Sigmoid colon (tissue), 4 donors: ENCODE measurements at regions not wholly inside any gene's neighbourhood (a gene's known extent, or its start where the extent isn't known, plus 50 kb on each side); places are given as distances from the start of the nearest gene placed in this dataset.
"Not testable (repeated sequence)": the region's sequence is repeated elsewhere in the genome, so short reads cannot be mapped to it uniquely, and the experiment has no call there.

ENCODE experiments used
- POLR2A ChIP-seq, 2 donors: fragments of 450-650 bp; IDR thresholded peaks; one replicate each; pipeline ENCODE4 v1.6.1; 2016; ENCODE audit warnings: antibody characterized with exemption in 2 of 2, mild to moderate bottlenecking in 2 of 2, moderate library complexity in 2 of 2
- POLR2AphosphoS5 ChIP-seq, 4 donors: sonication (generic); formaldehyde crosslinking; IDR thresholded peaks; one replicate each; pipeline ENCODE4 v1.6.1; 2017; ENCODE audit warnings: antibody characterized with exemption in 4 of 4
- TF ChIP-seq, protein P1 (sequence below), 4 experiments: fragments of 450-650 bp in 3 of 4; fragments of 200-600 bp in 1 of 4; IDR thresholded peaks; one replicate each; pipeline ENCODE4 v1.5.1; 2016 to 2019; ENCODE audit warnings: antibody characterized with exemption in 4 of 4, mild to moderate bottlenecking in 3 of 4, moderate library complexity in 2 of 4

DNA sequence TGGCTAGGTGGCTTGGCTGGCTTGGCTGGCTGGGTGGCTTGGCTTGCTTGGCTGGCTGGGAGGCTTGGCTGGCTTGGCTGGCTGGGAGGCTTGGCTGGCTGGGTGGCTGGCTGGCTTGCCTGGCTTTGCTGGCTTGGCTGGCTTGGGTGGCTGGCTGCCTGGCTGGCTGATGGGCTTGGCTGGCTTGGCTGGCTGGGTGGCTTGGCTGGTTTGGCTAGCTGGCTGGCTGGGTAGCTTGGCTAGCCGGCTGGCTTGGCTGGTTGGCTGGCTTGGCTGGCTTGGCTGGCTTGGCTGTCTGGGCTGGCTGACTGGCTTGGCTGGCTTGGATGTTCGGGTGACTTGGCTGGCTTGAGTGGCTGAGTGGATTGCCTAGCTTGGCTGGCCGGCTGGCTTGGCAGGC lies 2829.1 kb downstream of the RPIA start:
- TF ChIP-seq, protein P1, sequence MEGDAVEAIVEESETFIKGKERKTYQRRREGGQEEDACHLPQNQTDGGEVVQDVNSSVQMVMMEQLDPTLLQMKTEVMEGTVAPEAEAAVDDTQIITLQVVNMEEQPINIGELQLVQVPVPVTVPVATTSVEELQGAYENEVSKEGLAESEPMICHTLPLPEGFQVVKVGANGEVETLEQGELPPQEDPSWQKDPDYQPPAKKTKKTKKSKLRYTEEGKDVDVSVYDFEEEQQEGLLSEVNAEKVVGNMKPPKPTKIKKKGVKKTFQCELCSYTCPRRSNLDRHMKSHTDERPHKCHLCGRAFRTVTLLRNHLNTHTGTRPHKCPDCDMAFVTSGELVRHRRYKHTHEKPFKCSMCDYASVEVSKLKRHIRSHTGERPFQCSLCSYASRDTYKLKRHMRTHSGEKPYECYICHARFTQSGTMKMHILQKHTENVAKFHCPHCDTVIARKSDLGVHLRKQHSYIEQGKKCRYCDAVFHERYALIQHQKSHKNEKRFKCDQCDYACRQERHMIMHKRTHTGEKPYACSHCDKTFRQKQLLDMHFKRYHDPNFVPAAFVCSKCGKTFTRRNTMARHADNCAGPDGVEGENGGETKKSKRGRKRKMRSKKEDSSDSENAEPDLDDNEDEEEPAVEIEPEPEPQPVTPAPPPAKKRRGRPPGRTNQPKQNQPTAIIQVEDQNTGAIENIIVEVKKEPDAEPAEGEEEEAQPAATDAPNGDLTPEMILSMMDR (IDR thresholded peaks at IDR 0.05) = not testable (repeated sequence)
- TF ChIP-seq POLR2A, POLR2AphosphoS5 (IDR thresholded peaks at IDR 0.05): not testable (repeated sequence)
